GM21576 (cell line): ENCODE measurements at regions not wholly inside any gene's neighbourhood (a gene's known extent, or its start where the extent isn't known, plus 50 kb on each side); places are given as distances from the start of the nearest gene placed in this dataset.
A peak's percentile ranks its signal among the peaks of the same experiment; 100 is the strongest.

Experiments
- ATAC-seq: cut with Tn5 transposase; IDR thresholded peaks from one replicate; pipeline ENCODE4 v1.9.1; 2021; ENCODE audit warnings: mild to moderate bottlenecking, moderate library complexity; ENCODE audit not compliant: unreplicated experiment

GRCh38 chr21:25079053-25079452 is 528.2 kb downstream of the MRPL39 start:
- ATAC-seq: no peak

- ATAC-seq: no peak
Observed at GRCh38 chr21:25062061-25062460, 545.2 kb downstream of the MRPL39 start.

- no peak for ATAC-seq
Observed at GRCh38 chr21:25054689-25055088, 552.6 kb downstream of the MRPL39 start.

GRCh38 chr21:25039461-25040380 is 567.6 kb downstream of the MRPL39 start:
- peak; percentile 90 for ATAC-seq

GRCh38 chr21:25036775-25037174 is 570.5 kb downstream of the MRPL39 start:
- no peak for ATAC-seq

- ATAC-seq: no peak
Observed at GRCh38 chr21:25031750-25032149, 575.5 kb downstream of the MRPL39 start.

- no peak for ATAC-seq
Observed at GRCh38 chr21:25029580-25029979, 577.7 kb downstream of the MRPL39 start.

- ATAC-seq: no peak
Observed at GRCh38 chr21:25025596-25025995, 581.7 kb downstream of the MRPL39 start.

GRCh38 chr21:25024639-25025038 is 582.6 kb downstream of the MRPL39 start:
- ATAC-seq: no peak

GRCh38 chr21:25005388-25005787 is 601.9 kb downstream of the MRPL39 start:
- no peak for ATAC-seq

GRCh38 chr21:25002676-25003075 is 604.6 kb downstream of the MRPL39 start:
- ATAC-seq: no peak

GRCh38 chr21:24995216-24995615 is 612.1 kb downstream of the MRPL39 start:
- ATAC-seq: no peak

GRCh38 chr21:24994717-24995116 is 612.6 kb downstream of the MRPL39 start:
- ATAC-seq: no peak

- ATAC-seq: no peak
Observed at GRCh38 chr21:24989516-24989915, 617.8 kb downstream of the MRPL39 start.

GRCh38 chr21:24988941-24989340 is 618.3 kb downstream of the MRPL39 start:
- ATAC-seq: no peak

GRCh38 chr21:24976238-24976637 is 631.0 kb downstream of the MRPL39 start:
- ATAC-seq: peak; percentile 60

GRCh38 chr21:24969068-24969467 is 638.2 kb downstream of the MRPL39 start:
- no peak for ATAC-seq

- ATAC-seq: peak; percentile 96
Observed at GRCh38 chr21:24955275-24955961, 651.9 kb downstream of the MRPL39 start.

GRCh38 chr21:24948186-24948585 is 659.1 kb downstream of the MRPL39 start:
- ATAC-seq: no peak

GRCh38 chr21:24945910-24946309 is 661.4 kb downstream of the MRPL39 start:
- no peak for ATAC-seq

GRCh38 chr21:24941316-24942185 is 665.7 kb downstream of the MRPL39 start:
- no peak for ATAC-seq
